ENCODE measurements at regions not wholly inside any gene's neighbourhood (a gene's known extent, or its start where the extent isn't known, plus 50 kb on each side); places are given as distances from the start of the nearest gene placed in this dataset.
"Not testable (repeated sequence)": the region's sequence is repeated elsewhere in the genome, so short reads cannot be mapped to it uniquely, and the experiment has no call there.

- DNase-seq = peak; percentile 6
Observed at GRCh38 chr6:94902974-94903628, 674.2 kb upstream of the MANEA start.

- DNase-seq = no peak
Observed at GRCh38 chr6:94899191-94899590, 678.1 kb upstream of the MANEA start.

GRCh38 chr6:94894300-94894699 is 683.0 kb upstream of the MANEA start:
- DNase-seq = no peak

- DNase-seq = no peak
Observed at GRCh38 chr6:94893327-94893726, 684.0 kb upstream of the MANEA start.

GRCh38 chr6:94873819-94874218 is 703.5 kb upstream of the MANEA start:
- not testable (repeated sequence) for DNase-seq

GRCh38 chr6:94862112-94862511 is 715.2 kb upstream of the MANEA start:
- no peak for DNase-seq

- peak; percentile 30 for DNase-seq
Observed at GRCh38 chr6:94859924-94860323, 717.4 kb upstream of the MANEA start.

GRCh38 chr6:94856999-94857398 is 720.3 kb upstream of the MANEA start:
- not testable (repeated sequence) for DNase-seq

- DNase-seq = not testable (repeated sequence)
Observed at GRCh38 chr6:94851329-94851728, 726.0 kb upstream of the MANEA start.

GRCh38 chr6:94845742-94846141 is 731.6 kb upstream of the MANEA start:
- no peak for DNase-seq

- DNase-seq = no peak
Observed at GRCh38 chr6:94835264-94835663, 742.1 kb upstream of the MANEA start.

GRCh38 chr6:94813806-94814205 is 763.5 kb upstream of the MANEA start:
- DNase-seq = no peak

GRCh38 chr6:94801344-94801743 is 776.0 kb upstream of the MANEA start:
- no peak for DNase-seq

GRCh38 chr6:94785514-94785913 is 791.8 kb upstream of the MANEA start:
- DNase-seq = no peak

GRCh38 chr6:94785081-94785480 is 792.3 kb upstream of the MANEA start:
- DNase-seq = not testable (repeated sequence)

GRCh38 chr6:94769197-94769596 is 808.1 kb upstream of the MANEA start:
- DNase-seq = no peak

- DNase-seq = no peak
Observed at GRCh38 chr6:94751641-94752329, 825.5 kb upstream of the MANEA start.

GRCh38 chr6:94736236-94736635 is 841.1 kb upstream of the MANEA start:
- DNase-seq = peak; percentile 22

GRCh38 chr6:94735270-94735669 is 842.1 kb upstream of the MANEA start:
- no peak for DNase-seq

GRCh38 chr6:94734751-94735150 is 842.6 kb upstream of the MANEA start:
- no peak for DNase-seq

GRCh38 chr6:94733066-94733465 is 844.3 kb upstream of the MANEA start:
- peak; percentile 12 for DNase-seq

GRCh38 chr6:94727710-94728109 is 849.6 kb upstream of the MANEA start:
- DNase-seq = no peak

GRCh38 chr6:94721459-94721858 is 855.9 kb upstream of the MANEA start:
- no peak for DNase-seq

- no peak for DNase-seq
Observed at GRCh38 chr6:94713446-94713845, 863.9 kb upstream of the MANEA start.

- no peak for DNase-seq
Observed at GRCh38 chr6:94698773-94699172, 878.6 kb upstream of the MANEA start.

Data from NCI-H82 (cell line).